GM23338 (cell line): ENCODE measurements at regions not wholly inside any gene's neighbourhood (a gene's known extent, or its start where the extent isn't known, plus 50 kb on each side); places are given as distances from the start of the nearest gene placed in this dataset.
A peak's percentile ranks its signal among the peaks of the same experiment; 100 is the strongest.

Experiments used
- ATAC-seq: fragments of 200-7000 bp; cut with Tn5 transposase; 3 replicates; pipeline ENCODE4 v1.9.1; 2020
- DNase-seq: peaks from one replicate; pipeline ENCODE4 v3.0.0-alpha.2; 2015; ENCODE audit warnings: low spot score
- H2AFZ ChIP-seq: fragments of 200-600 bp; sonication (generic); 2 replicates; pipeline ENCODE4 v1.8.0; 2016; ENCODE audit warnings: antibody characterized with exemption, mild to moderate bottlenecking, moderate library complexity
- H3F3A ChIP-seq: fragments of 200-600 bp; sonication (generic); replicated peaks from 2 replicates; pipeline ENCODE4 v1.8.0; 2017; ENCODE audit warnings: antibody characterized with exemption, mixed run types, low read depth
- H3K27ac ChIP-seq: fragments of 200-600 bp; sonication (generic); 2 replicates; pipeline ENCODE4 v1.6.1; 2016; ENCODE audit warnings: low read depth
- H3K27me3 ChIP-seq: fragments of 200-600 bp; sonication (generic); 2 replicates; pipeline ENCODE4 v1.8.0; 2016; ENCODE audit warnings: mild to moderate bottlenecking, mixed run types, moderate library complexity; ENCODE audit not compliant: insufficient read depth
- H3K36me3 ChIP-seq: fragments of 200-600 bp; sonication (generic); 2 replicates; pipeline ENCODE4 v1.8.0; 2016; ENCODE audit warnings: mild to moderate bottlenecking; ENCODE audit not compliant: insufficient read depth
- H3K4me1 ChIP-seq: fragments of 200-600 bp; sonication (generic); 2 replicates; pipeline ENCODE4 v1.8.0; 2016; ENCODE audit warnings: mild to moderate bottlenecking, moderate library complexity; ENCODE audit not compliant: insufficient read depth
- H3K4me2 ChIP-seq: fragments of 200-600 bp; sonication (generic); 2 replicates; pipeline ENCODE4 v1.7.1; 2017; ENCODE audit warnings: mixed run types
- H3K4me3 ChIP-seq: fragments of 200-600 bp; sonication (generic); 2 replicates; pipeline ENCODE4 v1.6.1; 2016; ENCODE audit warnings: mixed run types
- H3K79me2 ChIP-seq: fragments of 200-600 bp; sonication (generic); replicated peaks from 2 replicates; pipeline ENCODE4 v1.8.0; 2017; ENCODE audit warnings: mild to moderate bottlenecking; ENCODE audit not compliant: insufficient read depth
- H3K9me2 ChIP-seq: fragments of 200-600 bp; sonication (generic); 2 replicates; pipeline ENCODE4 v1.8.0; 2017; ENCODE audit not compliant: insufficient read depth
- H4K20me1 ChIP-seq: fragments of 200-600 bp; sonication (generic); replicated peaks from 2 replicates; pipeline ENCODE4 v1.8.0; 2017; ENCODE audit warnings: mild to moderate bottlenecking; ENCODE audit not compliant: insufficient read depth
- H3K27ac Mint-ChIP-seq: 2 replicates; pipeline ENCODE4 v1.8.0; 2020; ENCODE audit warnings: inconsistent platforms, mild to moderate bottlenecking, moderate library complexity, mixed read lengths
- H3K27me3 Mint-ChIP-seq: 3 replicates; pipeline ENCODE4 v1.8.0; 2022; ENCODE audit warnings: low read depth, mild to moderate bottlenecking, moderate library complexity, mixed read lengths, inconsistent platforms; ENCODE audit not compliant: insufficient read depth, poor library complexity
- H3K36me3 Mint-ChIP-seq: 3 replicates; pipeline ENCODE4 v1.8.0; 2021; ENCODE audit warnings: low read depth, mild to moderate bottlenecking, inconsistent platforms, moderate library complexity, mixed read lengths
- H3K4me1 Mint-ChIP-seq: 3 replicates; pipeline ENCODE4 v1.8.0; 2020; ENCODE audit warnings: mild to moderate bottlenecking, inconsistent platforms, mixed read lengths
- H3K4me3 Mint-ChIP-seq: 3 replicates; pipeline ENCODE4 v1.8.0; 2021; ENCODE audit warnings: moderate library complexity, mild to moderate bottlenecking, inconsistent platforms, mixed read lengths
- H3K9me3 Mint-ChIP-seq: 3 replicates; pipeline ENCODE4 v1.8.0; 2020; ENCODE audit warnings: moderate library complexity, mild to moderate bottlenecking, inconsistent platforms, mixed read lengths
- CREB1 ChIP-seq: fragments of 250-450 bp; sonication (Bioruptor Pico); IDR thresholded peaks from 2 replicates; pipeline ENCODE4 v1.5.0; 2020; ENCODE audit warnings: low read depth, mild to moderate bottlenecking, moderate library complexity
- CTCF ChIP-seq, 2 experiments: fragments of 200-600 bp in 1 of 2; sonication (generic) in 1 of 2; conservative IDR thresholded peaks; 2 replicates each; pipeline versions ENCODE4 v1.5.1 to v1.6.1; 2016 to 2017; ENCODE audit warnings: antibody characterized with exemption in 2 of 2, low read depth in 2 of 2, mild to moderate bottlenecking in 2 of 2, moderate library complexity in 1 of 2
- EZH2 ChIP-seq: fragments of 200-600 bp; sonication (generic); IDR thresholded peaks from one replicate; pipeline ENCODE4 v1.8.0; 2017; ENCODE audit warnings: antibody characterized with exemption, mild to moderate bottlenecking, low read depth; ENCODE audit not compliant: unreplicated experiment
- EZH2phosphoT487 ChIP-seq: fragments of 200-600 bp; sonication (generic); IDR thresholded peaks from one replicate; pipeline ENCODE4 v1.8.1; 2018; ENCODE audit warnings: antibody characterized with exemption; ENCODE audit not compliant: unreplicated experiment
- JUNB ChIP-seq: IDR thresholded peaks from one replicate; pipeline ENCODE4 v1.6.1; 2016; ENCODE audit warnings: antibody characterized with exemption; ENCODE audit not compliant: unreplicated experiment
- NANOG ChIP-seq: IDR thresholded peaks from 2 replicates; pipeline ENCODE4 v1.6.1; 2016; ENCODE audit warnings: antibody characterized with exemption, borderline replicate concordance
- POLR2AphosphoS5 ChIP-seq: IDR thresholded peaks from 2 replicates; pipeline ENCODE4 v1.6.1; 2016; ENCODE audit warnings: antibody characterized with exemption, low read depth
- REST ChIP-seq: IDR thresholded peaks from one replicate; pipeline ENCODE4 v1.6.1; 2018; ENCODE audit warnings: antibody characterized with exemption; ENCODE audit not compliant: unreplicated experiment
- STAT1 ChIP-seq: IDR thresholded peaks from one replicate; pipeline ENCODE4 v1.6.1; 2016; ENCODE audit warnings: antibody characterized with exemption; ENCODE audit not compliant: unreplicated experiment
- ZNF114 ChIP-seq: fragments of 250-450 bp; sonication (Bioruptor Pico); IDR thresholded peaks from 2 replicates; pipeline ENCODE4 v1.5.0; 2020; ENCODE audit warnings: mild to moderate bottlenecking, moderate library complexity
- ZNF331 ChIP-seq: fragments of 250-450 bp; sonication (Bioruptor Pico); IDR thresholded peaks from 2 replicates; pipeline ENCODE4 v1.5.0; 2020; ENCODE audit warnings: low read depth, mild to moderate bottlenecking, moderate library complexity

- no peak for TF ChIP-seq REST
- no peak for TF ChIP-seq ZNF331
- TF ChIP-seq EZH2phosphoT487 = no peak
Observed at GRCh38 chr2:12197133-12197532, 450.7 kb downstream of the LPIN1 start (continued).

GRCh38 chr2:12199491-12200211 lies 453.2 kb downstream of the LPIN1 start:
- ATAC-seq (no peak), DNase-seq (no peak)
- H3K9me3 Mint-ChIP-seq = peaks cover 7% of the 10 kb centered on the region; the same call in 2 of the 3 replicates
- Histone ChIP-seq H2AFZ (0 out of 2 replicates have a peak overlapping the region, but pooled peaks have one; percentile 10), H3K36me3 (no peaks in the 10 kb centered on the region), H3K27ac (no peak overlapping the region), H3K79me2 (no peaks in the 10 kb centered on the region), H3K4me3 (no peak overlapping the region), H3F3A (no peaks in the 10 kb centered on the region), H3K27me3 (no peaks in the 10 kb centered on the region), H3K4me2 (no peak overlapping the region), H3K4me1 (no peaks in the 10 kb centered on the region; the same call in 1 of the 2 replicates), H4K20me1 (no peaks in the 10 kb centered on the region), H3K9me2 (peaks cover 3% of the 10 kb centered on the region; the same call in 1 of the 2 replicates)
- no peaks in the 10 kb centered on the region for H3K27me3 Mint-ChIP-seq
- no peak overlapping the region for H3K4me3 Mint-ChIP-seq
- no peak overlapping the region for H3K27ac Mint-ChIP-seq
- peaks cover 4% of the 10 kb centered on the region; the same call in 2 of the 3 replicates for H3K36me3 Mint-ChIP-seq
- H3K4me1 Mint-ChIP-seq = peaks cover 11% of the 10 kb centered on the region; the same call in 2 of the 3 replicates
- TF ChIP-seq NANOG (no peak), CTCF (conservative IDR thresholded peaks at IDR 0.05; ENCODE audit: low read depth in 2 of 2) (no peak), JUNB (no peak), ZNF114 (no peak), CREB1 (no peak), ZNF331 (no peak), EZH2phosphoT487 (no peak), REST (no peak), POLR2AphosphoS5 (no peak), EZH2 (no peak), STAT1 (no peak)
